Peyer's patch (tissue), 4 donors: ENCODE measurements at regions not wholly inside any gene's neighbourhood (a gene's known extent, or its start where the extent isn't known, plus 50 kb on each side); places are given as distances from the start of the nearest gene placed in this dataset.
"Not testable (repeated sequence)": the region's sequence is repeated elsewhere in the genome, so short reads cannot be mapped to it uniquely, and the experiment has no call there.

Source experiments
- POLR2A ChIP-seq, 2 donors: fragments of 450-650 bp; IDR thresholded peaks; one replicate each; pipeline ENCODE4 v1.5.1; 2017; ENCODE audit warnings: antibody characterized with exemption in 2 of 2, mild to moderate bottlenecking in 2 of 2, moderate library complexity in 2 of 2
- TF ChIP-seq, protein P1 (sequence below), 6 experiments: fragments of 450-650 bp in 4 of 6; fragments of 200-600 bp in 2 of 6; sonication (generic) in 1 of 6; IDR thresholded peaks; one replicate each; pipeline ENCODE4 v1.5.1; 2017 to 2019; ENCODE audit warnings: antibody characterized with exemption in 6 of 6, mild to moderate bottlenecking in 3 of 6, moderate library complexity in 1 of 6

DNA sequence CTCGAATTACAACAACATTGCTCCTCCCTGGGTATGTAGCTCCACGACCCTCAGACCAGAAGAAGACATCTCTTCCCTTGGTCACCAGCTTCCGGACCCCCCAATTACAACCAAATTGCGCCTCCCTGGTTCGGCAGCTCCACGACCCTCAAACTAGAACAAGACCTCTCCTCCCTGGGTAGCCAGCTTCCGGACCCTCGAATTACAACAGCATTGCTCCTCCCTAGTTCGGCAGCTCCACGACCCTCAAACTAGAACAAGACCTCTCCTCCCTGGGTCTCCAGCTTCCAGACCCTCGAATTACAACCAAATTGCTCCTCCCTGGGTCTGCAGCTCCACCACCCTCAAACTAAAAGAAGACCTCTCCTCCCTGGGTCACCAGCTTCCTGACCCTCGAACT lies 322.7 kb downstream of the PREX1 start:
- TF ChIP-seq, protein P1, sequence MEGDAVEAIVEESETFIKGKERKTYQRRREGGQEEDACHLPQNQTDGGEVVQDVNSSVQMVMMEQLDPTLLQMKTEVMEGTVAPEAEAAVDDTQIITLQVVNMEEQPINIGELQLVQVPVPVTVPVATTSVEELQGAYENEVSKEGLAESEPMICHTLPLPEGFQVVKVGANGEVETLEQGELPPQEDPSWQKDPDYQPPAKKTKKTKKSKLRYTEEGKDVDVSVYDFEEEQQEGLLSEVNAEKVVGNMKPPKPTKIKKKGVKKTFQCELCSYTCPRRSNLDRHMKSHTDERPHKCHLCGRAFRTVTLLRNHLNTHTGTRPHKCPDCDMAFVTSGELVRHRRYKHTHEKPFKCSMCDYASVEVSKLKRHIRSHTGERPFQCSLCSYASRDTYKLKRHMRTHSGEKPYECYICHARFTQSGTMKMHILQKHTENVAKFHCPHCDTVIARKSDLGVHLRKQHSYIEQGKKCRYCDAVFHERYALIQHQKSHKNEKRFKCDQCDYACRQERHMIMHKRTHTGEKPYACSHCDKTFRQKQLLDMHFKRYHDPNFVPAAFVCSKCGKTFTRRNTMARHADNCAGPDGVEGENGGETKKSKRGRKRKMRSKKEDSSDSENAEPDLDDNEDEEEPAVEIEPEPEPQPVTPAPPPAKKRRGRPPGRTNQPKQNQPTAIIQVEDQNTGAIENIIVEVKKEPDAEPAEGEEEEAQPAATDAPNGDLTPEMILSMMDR (IDR thresholded peaks at IDR 0.05) = not testable (repeated sequence)
- TF ChIP-seq POLR2A (IDR thresholded peaks at IDR 0.05) = not testable (repeated sequence)
